Gastroesophageal sphincter (tissue), 4 donors: ENCODE measurements at regions not wholly inside any gene's neighbourhood (a gene's known extent, or its start where the extent isn't known, plus 50 kb on each side); places are given as distances from the start of the nearest gene placed in this dataset.
A peak's percentile ranks its signal among the peaks of the same experiment; 100 is the strongest.

Source experiments
- ATAC-seq: fragments of 150-250 bp; one replicate; pipeline ENCODE4 v1.9.1; 2016; ENCODE audit warnings: mild to moderate bottlenecking, moderate library complexity
- H3K27ac ChIP-seq, 4 donors: fragments of 200-600 bp; sonication (generic) in 3 of 4; 1 replicate in 3 of 4; 2 replicates in 1 of 4; pipeline ENCODE4 v1.5.1; 2016 to 2019
- H3K27me3 ChIP-seq: fragments of 200-600 bp; sonication (generic); one replicate; pipeline ENCODE4 v1.5.1; 2019
- H3K36me3 ChIP-seq, 2 donors: fragments of 200-600 bp; sonication (generic); one replicate each; pipeline ENCODE4 v1.5.1; 2019; ENCODE audit warnings: control low read depth in 1 of 2
- H3K4me1 ChIP-seq, 3 donors: fragments of 200-600 bp; sonication (generic); 1 replicate in 2 of 3; 2 replicates in 1 of 3; pipeline ENCODE4 v1.5.1; 2016 to 2019; ENCODE audit warnings: control low read depth in 2 of 3
- H3K4me3 ChIP-seq, 2 donors: fragments of 200-600 bp; sonication (generic); one replicate each; pipeline ENCODE4 v1.5.1; 2019; ENCODE audit warnings: mild to moderate bottlenecking in 1 of 2, moderate library complexity in 1 of 2
- H3K9me3 ChIP-seq, 3 donors: fragments of 200-600 bp; sonication (generic); one replicate each; pipeline ENCODE4 v1.5.1; 2017 to 2019; ENCODE audit warnings: control low read depth in 2 of 3
- CTCF ChIP-seq, 4 experiments: fragments of 200-600 bp in 2 of 4; fragments of 450-650 bp in 2 of 4; sonication (generic) in 1 of 4; IDR thresholded peaks; one replicate each; pipeline ENCODE4 v1.5.1; 2017 to 2019; ENCODE audit warnings: antibody characterized with exemption in 4 of 4, mild to moderate bottlenecking in 2 of 4, moderate library complexity in 2 of 4
- EP300 ChIP-seq: sonication (generic); formaldehyde crosslinking; IDR thresholded peaks from one replicate; pipeline ENCODE4 v1.6.1; 2017; ENCODE audit warnings: antibody characterized with exemption, mild to moderate bottlenecking
- POLR2A ChIP-seq, 2 donors: fragments of 450-650 bp; IDR thresholded peaks; one replicate each; pipeline ENCODE4 v1.6.1; 2017; ENCODE audit warnings: antibody characterized with exemption in 2 of 2, mild to moderate bottlenecking in 2 of 2, moderate library complexity in 1 of 2
- POLR2AphosphoS5 ChIP-seq: sonication (generic); formaldehyde crosslinking; IDR thresholded peaks from one replicate; pipeline ENCODE4 v1.6.1; 2017; ENCODE audit warnings: antibody characterized with exemption
- WGBS, 2 donors: methylation state at CpG; one replicate each; pipeline ENCODE4 v1.1.5; 2018; ENCODE audit warnings: low coverage in 1 of 2; 5-methylcytosine and 5-hydroxymethylcytosine counted together

- Histone ChIP-seq H3K36me3 (no peaks in the 10 kb centered on the region), H3K27ac (no peak overlapping the region), H3K4me1 (no peaks in the 10 kb centered on the region), H3K9me3 (no peaks in the 10 kb centered on the region), H3K27me3 (no peaks in the 10 kb centered on the region), H3K4me3 (no peak overlapping the region)
- TF ChIP-seq POLR2A (IDR thresholded peaks at IDR 0.05) (no peak), POLR2AphosphoS5 (no peak), CTCF (IDR thresholded peaks at IDR 0.05) (no peak), EP300 (no peak)
- ATAC-seq, result no peak
- 67 to 80% methylated on average over 1 of the region's 1 CpG for WGBS, 2 donors
Measured at GRCh38 chr14:58724702-58725101, 86.9 kb downstream of the DACT1 start.

- ATAC-seq, result no peak
Measured at GRCh38 chr14:58725226-58725625, 87.5 kb downstream of the DACT1 start.

GRCh38 chr14:58725871-58726270 is 88.1 kb downstream of the DACT1 start:
- H3K27me3 ChIP-seq, result no peaks in the 10 kb centered on the region
- H3K27ac ChIP-seq, result no peak overlapping the region
- H3K4me3 ChIP-seq, result no peak overlapping the region
- WGBS, 2 donors, result 20% methylated on average over 2 of the region's 2 CpGs
- TF ChIP-seq CTCF (IDR thresholded peaks at IDR 0.05) (no peak), EP300 (no peak), POLR2A (IDR thresholded peaks at IDR 0.05) (no peak), POLR2AphosphoS5 (no peak)
- H3K36me3 ChIP-seq, result no peaks in the 10 kb centered on the region
- no peaks in the 10 kb centered on the region for H3K9me3 ChIP-seq
- no peak for ATAC-seq
- peaks cover 0 to 2% (median 0%) of the 10 kb centered on the region in 3 donors for H3K4me1 ChIP-seq

More at GRCh38 chr14:58725226-58725625, 87.5 kb downstream of the DACT1 start:
- no peaks in the 10 kb centered on the region for H3K9me3 ChIP-seq
- no peaks in the 10 kb centered on the region for H3K4me1 ChIP-seq
- H3K4me3 ChIP-seq, result no peak overlapping the region
- no peak for TF ChIP-seq EP300
- no peak for TF ChIP-seq CTCF (IDR thresholded peaks at IDR 0.05)
- no peak for TF ChIP-seq POLR2A (IDR thresholded peaks at IDR 0.05)
- no peak for TF ChIP-seq POLR2AphosphoS5
- no peak overlapping the region for H3K27ac ChIP-seq
- H3K27me3 ChIP-seq, result no peaks in the 10 kb centered on the region
- no peaks in the 10 kb centered on the region for H3K36me3 ChIP-seq

GRCh38 chr14:58730792-58731464 is 93.2 kb downstream of the DACT1 start:
- Histone ChIP-seq H3K9me3 (no peaks in the 10 kb centered on the region), H3K27me3 (no peaks in the 10 kb centered on the region), H3K36me3 (no peaks in the 10 kb centered on the region), H3K27ac (no peak overlapping the region), H3K4me1 (peaks cover 0 to 16% (median 0%) of the 10 kb centered on the region in 3 donors), H3K4me3 (no peak overlapping the region)
- TF ChIP-seq CTCF (IDR thresholded peaks at IDR 0.05) (no peak), EP300 (no peak), POLR2AphosphoS5 (no peak), POLR2A (IDR thresholded peaks at IDR 0.05) (no peak)
- ATAC-seq, result no peak
- WGBS, 2 donors, result 34 to 46% methylated on average over 5 of the region's 5 CpGs

GRCh38 chr14:58731465-58732293 is 93.9 kb downstream of the DACT1 start:
- H3K4me1 ChIP-seq, result peaks cover 0 to 16% (median 0%) of the 10 kb centered on the region in 3 donors
- no peak for ATAC-seq
- no peaks in the 10 kb centered on the region for H3K27me3 ChIP-seq
- H3K9me3 ChIP-seq, result no peaks in the 10 kb centered on the region
- H3K4me3 ChIP-seq, result no peak overlapping the region
- peak; percentile 54 for TF ChIP-seq POLR2AphosphoS5
- TF ChIP-seq CTCF (IDR thresholded peaks at IDR 0.05), result no peak
- H3K27ac ChIP-seq, result no peak overlapping the region
- H3K36me3 ChIP-seq, result no peaks in the 10 kb centered on the region
- WGBS, 2 donors, result 24 to 29% methylated on average over 1 to 2 of the region's 2 CpGs
